OCI-LY7 (cell line): ENCODE measurements at regions not wholly inside any gene's neighbourhood (a gene's known extent, or its start where the extent isn't known, plus 50 kb on each side); places are given as distances from the start of the nearest gene placed in this dataset.

Experiments used
- BruUV-seq: library from RNA; stranded (reverse); fragments of 400-500 nt; replicated peaks from 2 replicates; lab custom pipeline; 2021; lab: Mats Ljungman, UMichigan
- CTCF ChIA-PET: fragments of 300-600 bp; sonication (Branson Sonifier 250); formaldehyde crosslinking; loops from one replicate; lab custom pipeline; 2022; ENCODE audit warnings: antibody characterized with exemption; ENCODE audit not compliant: unreplicated experiment; lab: Charles Lee
- POLR2A ChIA-PET: fragments of 300-600 bp; sonication (Branson Sonifier 250); formaldehyde crosslinking; loops from one replicate; lab custom pipeline; 2022; ENCODE audit warnings: antibody characterized with exemption; lab: Charles Lee
- DNase-seq: peaks from one replicate; pipeline ENCODE4 v3.0.0-alpha.2; 2015; ENCODE audit warnings: low spot score
- H2AFZ ChIP-seq: fragments of 200-600 bp; sonication (generic), shearing (Covaris generic); 2 replicates; pipeline ENCODE4 v1.6.1; 2014; ENCODE audit warnings: mild to moderate bottlenecking, antibody characterized with exemption, low read length, moderate library complexity
- H3K27ac ChIP-seq: fragments of 200-600 bp; sonication (generic); 2 replicates; pipeline ENCODE4 v1.5.1; 2014; ENCODE audit warnings: mixed run types, low read depth, mild to moderate bottlenecking, moderate library complexity, low read length, inconsistent platforms; ENCODE audit not compliant: poor library complexity, severe bottlenecking
- H3K36me3 ChIP-seq: fragments of 200-600 bp; sonication (generic); 2 replicates; pipeline ENCODE4 v1.6.1; 2014; ENCODE audit warnings: mild to moderate bottlenecking, antibody characterized with exemption, low read length, moderate library complexity, mixed read lengths; ENCODE audit not compliant: insufficient read depth
- H3K4me1 ChIP-seq: fragments of 200-600 bp; sonication (generic); 2 replicates; pipeline ENCODE4 v1.5.1; 2014; ENCODE audit warnings: mild to moderate bottlenecking, low read length; ENCODE audit not compliant: insufficient read depth, poor library complexity, severe bottlenecking
- H3K4me2 ChIP-seq: fragments of 200-600 bp; sonication (generic); 2 replicates; pipeline ENCODE4 v1.6.1; 2014; ENCODE audit warnings: mild to moderate bottlenecking, low read length
- H3K4me3 ChIP-seq: fragments of 200-600 bp; sonication (generic); 2 replicates; pipeline ENCODE4 v1.5.1; 2014; ENCODE audit warnings: mild to moderate bottlenecking, low read depth, low read length; ENCODE audit not compliant: poor library complexity, severe bottlenecking
- H3K79me2 ChIP-seq: fragments of 200-600 bp; sonication (generic); 2 replicates; pipeline ENCODE4 v1.6.1; 2016; ENCODE audit warnings: low read depth, mild to moderate bottlenecking, low read length, moderate library complexity, mixed read lengths; ENCODE audit not compliant: insufficient read depth
- H3K9me2 ChIP-seq: fragments of 200-600 bp; sonication (generic); 2 replicates; pipeline ENCODE4 v1.6.1; 2016; ENCODE audit warnings: mild to moderate bottlenecking, low read length, mixed read lengths; ENCODE audit not compliant: insufficient read depth
- H3K9me3 ChIP-seq: fragments of 200-600 bp; sonication (generic); 2 replicates; pipeline ENCODE4 v1.6.1; 2014; ENCODE audit warnings: mild to moderate bottlenecking, mixed run types, low read length, mixed read lengths
- H4K20me1 ChIP-seq: fragments of 200-600 bp; sonication (generic); 2 replicates; pipeline ENCODE4 v1.6.1; 2014; ENCODE audit warnings: mild to moderate bottlenecking, antibody characterized with exemption, low read length, moderate library complexity, mixed read lengths; ENCODE audit not compliant: insufficient read depth
- EZH2phosphoT487 ChIP-seq: fragments of 200-600 bp; sonication (generic); IDR thresholded peaks from 2 replicates; pipeline ENCODE4 v1.6.1; 2018; ENCODE audit warnings: low read depth, borderline replicate concordance, mild to moderate bottlenecking, mixed run types, antibody characterized with exemption, low read length, moderate library complexity, mixed read lengths
- intact Hi-C: fragments of 100-400 bp; cut with micrococcal nuclease; formaldehyde crosslinking; loops from one replicate; pipeline ENCODE4 v1.10.0; 2022; ENCODE audit not compliant: unreplicated experiment
- TF ChIP-seq, protein P1 (sequence below): fragments of 200-600 bp; sonication (generic); conservative IDR thresholded peaks from 2 replicates; pipeline ENCODE4 v1.5.1; 2014; ENCODE audit warnings: mild to moderate bottlenecking, antibody characterized with exemption, low read length, moderate library complexity, mixed read lengths

- no peak for TF ChIP-seq EZH2phosphoT487
- TF ChIP-seq, protein P1, sequence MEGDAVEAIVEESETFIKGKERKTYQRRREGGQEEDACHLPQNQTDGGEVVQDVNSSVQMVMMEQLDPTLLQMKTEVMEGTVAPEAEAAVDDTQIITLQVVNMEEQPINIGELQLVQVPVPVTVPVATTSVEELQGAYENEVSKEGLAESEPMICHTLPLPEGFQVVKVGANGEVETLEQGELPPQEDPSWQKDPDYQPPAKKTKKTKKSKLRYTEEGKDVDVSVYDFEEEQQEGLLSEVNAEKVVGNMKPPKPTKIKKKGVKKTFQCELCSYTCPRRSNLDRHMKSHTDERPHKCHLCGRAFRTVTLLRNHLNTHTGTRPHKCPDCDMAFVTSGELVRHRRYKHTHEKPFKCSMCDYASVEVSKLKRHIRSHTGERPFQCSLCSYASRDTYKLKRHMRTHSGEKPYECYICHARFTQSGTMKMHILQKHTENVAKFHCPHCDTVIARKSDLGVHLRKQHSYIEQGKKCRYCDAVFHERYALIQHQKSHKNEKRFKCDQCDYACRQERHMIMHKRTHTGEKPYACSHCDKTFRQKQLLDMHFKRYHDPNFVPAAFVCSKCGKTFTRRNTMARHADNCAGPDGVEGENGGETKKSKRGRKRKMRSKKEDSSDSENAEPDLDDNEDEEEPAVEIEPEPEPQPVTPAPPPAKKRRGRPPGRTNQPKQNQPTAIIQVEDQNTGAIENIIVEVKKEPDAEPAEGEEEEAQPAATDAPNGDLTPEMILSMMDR: no peak
- H4K20me1 ChIP-seq: no peaks in the 10 kb centered on the region
- no TSS peak for BruUV-seq
- H3K9me2 ChIP-seq: no peaks in the 10 kb centered on the region
- no peak overlapping the region for H3K4me3 ChIP-seq
- H3K27ac ChIP-seq: no peak overlapping the region
- H3K79me2 ChIP-seq: no peaks in the 10 kb centered on the region
- H2AFZ ChIP-seq: no peak overlapping the region
- no peak overlapping the region for H3K4me2 ChIP-seq
- H3K4me1 ChIP-seq: no peaks in the 10 kb centered on the region
- no peak for DNase-seq
- intact Hi-C loops: no loop called here
- CTCF ChIA-PET: no interaction called here
- no peaks in the 10 kb centered on the region for H3K9me3 ChIP-seq
- H3K36me3 ChIP-seq: no peaks in the 10 kb centered on the region
- POLR2A ChIA-PET: no interaction called here
Measured at GRCh38 chr6:43910149-43910637, 140.2 kb downstream of the VEGFA start.

GRCh38 chr6:43909474-43910148, 139.6 kb downstream of the VEGFA start:
- no peaks in the 10 kb centered on the region for H3K9me3 ChIP-seq
- no peaks in the 10 kb centered on the region for H3K79me2 ChIP-seq
- no peak overlapping the region for H3K4me2 ChIP-seq
- POLR2A ChIA-PET: no interaction called here
- H4K20me1 ChIP-seq: no peaks in the 10 kb centered on the region
- no TSS peak for BruUV-seq
- H3K9me2 ChIP-seq: no peaks in the 10 kb centered on the region
- no peak overlapping the region for H3K27ac ChIP-seq
- H3K4me3 ChIP-seq: no peak overlapping the region
- CTCF ChIA-PET: interaction anchor here (0.5 kb wide), 1 partner anchor 8 kb away, joined by 3 read pairs; no protein-coding TSS in a partner anchor
- DNase-seq: no peak
- H3K4me1 ChIP-seq: no peaks in the 10 kb centered on the region
- TF ChIP-seq, protein P1: no peak
- no peak for TF ChIP-seq EZH2phosphoT487
- intact Hi-C loops: no loop called here
- H2AFZ ChIP-seq: no peak overlapping the region
- no peaks in the 10 kb centered on the region for H3K36me3 ChIP-seq

DNA sequence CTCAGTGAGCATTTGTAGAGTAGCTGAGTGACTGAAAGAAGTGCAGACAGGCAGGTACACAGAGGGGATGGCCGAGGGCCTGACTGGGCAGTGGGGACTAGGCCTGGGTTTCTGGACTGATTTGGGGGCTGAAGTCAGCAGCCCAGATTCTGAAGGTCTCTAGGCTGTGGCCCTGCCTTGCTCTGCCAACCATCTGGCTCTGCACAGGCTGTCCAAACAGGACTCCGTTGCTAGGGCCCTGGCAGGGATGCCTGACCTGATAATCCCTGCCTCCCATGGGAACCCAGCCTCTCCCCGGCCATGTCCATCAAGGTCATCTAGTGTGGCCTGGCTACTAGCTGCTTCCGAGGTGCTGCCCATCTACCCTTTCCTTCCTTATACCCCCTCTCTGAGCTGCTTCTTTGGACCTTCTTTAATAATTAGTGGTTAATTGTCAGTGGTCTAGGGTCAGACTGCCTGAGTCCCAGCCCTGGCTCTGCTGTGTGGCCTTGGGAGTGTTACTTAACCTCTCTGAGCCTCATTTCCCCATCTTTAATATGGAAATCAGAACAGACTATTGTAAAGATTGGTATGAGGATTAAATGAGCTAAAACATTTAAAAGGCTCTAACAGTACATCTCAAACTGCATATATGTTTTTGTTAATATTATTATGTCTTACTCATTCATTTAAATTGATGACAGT, 137.9 kb downstream of the VEGFA start:
- intact Hi-C loops: no loop called here
- no peak overlapping the region for H2AFZ ChIP-seq
- H3K9me3 ChIP-seq: no peaks in the 10 kb centered on the region
- DNase-seq: no peak
- no peak overlapping the region for H3K4me3 ChIP-seq
- TF ChIP-seq EZH2phosphoT487: no peak
- TF ChIP-seq, protein P1: no peak
- no peaks in the 10 kb centered on the region for H3K36me3 ChIP-seq
- BruUV-seq: no TSS peak
- H3K79me2 ChIP-seq: no peaks in the 10 kb centered on the region
- ChIA-PET POLR2A (interaction anchor here (0.6 kb wide), 2 partner anchors 36 to 1542 kb away, joined by 3 read pairs; no protein-coding TSS in a partner anchor), CTCF (no interaction called here)
- no peaks in the 10 kb centered on the region for H4K20me1 ChIP-seq
- no peak overlapping the region for H3K27ac ChIP-seq
- no peaks in the 10 kb centered on the region for H3K4me1 ChIP-seq
- no peaks in the 10 kb centered on the region for H3K9me2 ChIP-seq
- no peak overlapping the region for H3K4me2 ChIP-seq
